Keratinocyte (primary cell): ENCODE measurements at regions not wholly inside any gene's neighbourhood (a gene's known extent, or its start where the extent isn't known, plus 50 kb on each side); places are given as distances from the start of the nearest gene placed in this dataset.

Source experiments
- CTCF ChIP-seq, 3 experiments: IDR thresholded peaks in 1 of 3; conservative IDR thresholded peaks in 1 of 3; optimal IDR thresholded peaks in 1 of 3; 2 replicates in 2 of 3; 3 replicates in 1 of 3; pipeline versions ENCODE3 to v1.5.1; 2011; ENCODE audit warnings: low read length in 3 of 3, mild to moderate bottlenecking in 3 of 3, moderate library complexity in 2 of 3, control low read depth in 1 of 3, inconsistent platforms in 1 of 3; ENCODE audit not compliant: insufficient read depth in 2 of 3; ENCODE audit errors: extremely low read depth in 1 of 3
- EZH2 ChIP-seq: IDR thresholded peaks from one replicate; pipeline ENCODE4 v1.6.1; 2012; ENCODE audit warnings: inconsistent platforms, mild to moderate bottlenecking, low read length, moderate library complexity

DNA sequence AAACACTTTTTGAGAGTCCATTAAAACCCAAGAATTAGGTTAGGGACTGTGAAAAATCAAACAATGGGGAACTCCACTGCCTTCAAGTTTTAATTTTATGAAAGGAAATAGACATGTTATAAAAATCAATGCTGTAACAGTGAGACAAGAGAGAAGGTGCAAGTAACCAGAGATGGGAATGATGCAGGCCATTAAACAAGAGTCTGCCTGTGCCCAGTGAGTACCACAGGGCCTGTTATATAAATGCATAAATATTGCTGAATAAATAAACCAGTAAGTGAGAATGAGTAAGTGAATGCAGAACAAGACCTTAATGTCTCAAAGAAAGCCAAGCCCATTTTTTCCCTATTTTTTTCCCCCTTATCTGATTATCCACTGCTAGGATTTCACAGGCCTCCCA lies 53.3 kb upstream of the BMP2K start:
- no peak for TF ChIP-seq CTCF (optimal IDR thresholded peaks at IDR 0.05 in 1 of 3, IDR thresholded peaks at IDR 0.05 in 1 of 3, conservative IDR thresholded peaks at IDR 0.05 in 1 of 3; ENCODE audit: extremely low read depth in 1 of 3, insufficient read depth in 2 of 3, low read length in 3 of 3)
- TF ChIP-seq EZH2: no peak
